K562 (cell line): ENCODE measurements at regions not wholly inside any gene's neighbourhood (a gene's known extent, or its start where the extent isn't known, plus 50 kb on each side); places are given as distances from the start of the nearest gene placed in this dataset.

Experiments
- CCNT2 ChIP-seq: IDR thresholded peaks from 2 replicates; pipeline ENCODE4 v1.6.1; 2011; ENCODE audit warnings: borderline replicate concordance, low read depth, mild to moderate bottlenecking, moderate library complexity, mixed read lengths, low read length; ENCODE audit not compliant: insufficient read length; ENCODE audit errors: extremely low read depth
- CTCF ChIP-seq, 3 experiments: IDR thresholded peaks in 2 of 3; conservative IDR thresholded peaks in 1 of 3; 2 replicates each; pipeline ENCODE4 v1.5.1; 2011 to 2012; ENCODE audit warnings: low read length in 3 of 3, mild to moderate bottlenecking in 3 of 3, control low read depth in 2 of 3, improper control_type of control experiment in 1 of 3, inconsistent platforms in 1 of 3, low read depth in 1 of 3, mixed read lengths in 1 of 3, moderate library complexity in 1 of 3; ENCODE audit not compliant: insufficient read depth in 2 of 3
- HCFC1 ChIP-seq: IDR thresholded peaks from 2 replicates; pipeline ENCODE4 v1.6.1; 2012; ENCODE audit warnings: low read depth, low read length, improper control_type of control experiment
- HES1 ChIP-seq: fragments of 450-650 bp; IDR thresholded peaks from 2 replicates; pipeline ENCODE4 v1.6.1; 2016; ENCODE audit warnings: low read depth, mild to moderate bottlenecking, moderate library complexity
- HOXB6 ChIP-seq: fragments of 250-450 bp; sonication (Bioruptor Pico); IDR thresholded peaks from 2 replicates; pipeline ENCODE4 v1.5.1; 2022; ENCODE audit warnings: mild to moderate bottlenecking, borderline replicate concordance
- KAT8 ChIP-seq: fragments of 450-650 bp; IDR thresholded peaks from 2 replicates; pipeline ENCODE4 v1.6.1; 2016; ENCODE audit warnings: low read depth, mild to moderate bottlenecking
- LEF1 ChIP-seq: fragments of 450-650 bp; IDR thresholded peaks from 2 replicates; pipeline ENCODE4 v1.6.1; 2016; ENCODE audit warnings: mild to moderate bottlenecking
- NUFIP1 ChIP-seq: fragments of 450-650 bp; IDR thresholded peaks from 2 replicates; pipeline ENCODE4 v1.6.1; 2018; ENCODE audit not compliant: partially characterized antibody
- OTX1 ChIP-seq: fragments of 450-650 bp; formaldehyde crosslinking; IDR thresholded peaks from 2 replicates; pipeline ENCODE4 v1.4.0; 2022; ENCODE audit warnings: mild to moderate bottlenecking
- PTTG1 ChIP-seq: fragments of 450-650 bp; IDR thresholded peaks from 2 replicates; pipeline ENCODE4 v1.6.1; 2016; ENCODE audit warnings: low read depth, mild to moderate bottlenecking, missing genetic modification characterization, missing compliant biosample characterization
- SREBF1 ChIP-seq: fragments of 150-350 bp; IDR thresholded peaks from 2 replicates; pipeline ENCODE4 v1.6.1; 2014; ENCODE audit warnings: antibody characterized with exemption, low read depth, low read length, borderline replicate concordance
- TCF3 ChIP-seq: sonication (generic); formaldehyde crosslinking; IDR thresholded peaks from 2 replicates; pipeline ENCODE4 v1.4.0; 2020; ENCODE audit warnings: mild to moderate bottlenecking, missing genetic modification reagents
- THRAP3 ChIP-seq: fragments of 450-650 bp; IDR thresholded peaks from 2 replicates; pipeline ENCODE4 v1.6.1; 2016; ENCODE audit warnings: mild to moderate bottlenecking, inconsistent platforms, borderline replicate concordance
- ZBTB2 ChIP-seq: fragments of 450-650 bp; IDR thresholded peaks from 2 replicates; pipeline ENCODE4 v1.6.1; 2016; ENCODE audit warnings: antibody characterized with exemption
- ZNF277 ChIP-seq: fragments of 250-450 bp; sonication (Bioruptor Pico); IDR thresholded peaks from 2 replicates; pipeline ENCODE4 v1.8.0; 2022; ENCODE audit warnings: inconsistent platforms, mild to moderate bottlenecking, moderate library complexity, borderline replicate concordance
- ZNF347 ChIP-seq: fragments of 450-650 bp; formaldehyde crosslinking; IDR thresholded peaks from 2 replicates; pipeline ENCODE4 v1.4.0; 2020; ENCODE audit warnings: low read depth, mild to moderate bottlenecking, moderate library complexity
- ZNF436 ChIP-seq: fragments of 250-450, 450-650 bp; sonication (Bioruptor Pico); formaldehyde crosslinking; IDR thresholded peaks from 2 replicates; pipeline ENCODE4 v1.7.0; 2020; ENCODE audit warnings: mild to moderate bottlenecking
- ZNF589 ChIP-seq: fragments of 200-800 bp; sonication (Bioruptor generic); IDR thresholded peaks from 2 replicates; pipeline ENCODE4 v1.6.1; 2016; ENCODE audit warnings: low read depth, missing genetic modification characterization, missing compliant biosample characterization
- TF ChIP-seq, protein P1 (sequence below): IDR thresholded peaks from 2 replicates; pipeline ENCODE4 v1.6.1; 2011; ENCODE audit not compliant: insufficient read length; ENCODE audit errors: extremely low read depth
- TF ChIP-seq, protein P2 (sequence below): fragments of 250-450 bp; sonication (Bioruptor Pico); IDR thresholded peaks from 2 replicates; pipeline ENCODE4 v1.4.0; 2020; ENCODE audit warnings: borderline replicate concordance

DNA sequence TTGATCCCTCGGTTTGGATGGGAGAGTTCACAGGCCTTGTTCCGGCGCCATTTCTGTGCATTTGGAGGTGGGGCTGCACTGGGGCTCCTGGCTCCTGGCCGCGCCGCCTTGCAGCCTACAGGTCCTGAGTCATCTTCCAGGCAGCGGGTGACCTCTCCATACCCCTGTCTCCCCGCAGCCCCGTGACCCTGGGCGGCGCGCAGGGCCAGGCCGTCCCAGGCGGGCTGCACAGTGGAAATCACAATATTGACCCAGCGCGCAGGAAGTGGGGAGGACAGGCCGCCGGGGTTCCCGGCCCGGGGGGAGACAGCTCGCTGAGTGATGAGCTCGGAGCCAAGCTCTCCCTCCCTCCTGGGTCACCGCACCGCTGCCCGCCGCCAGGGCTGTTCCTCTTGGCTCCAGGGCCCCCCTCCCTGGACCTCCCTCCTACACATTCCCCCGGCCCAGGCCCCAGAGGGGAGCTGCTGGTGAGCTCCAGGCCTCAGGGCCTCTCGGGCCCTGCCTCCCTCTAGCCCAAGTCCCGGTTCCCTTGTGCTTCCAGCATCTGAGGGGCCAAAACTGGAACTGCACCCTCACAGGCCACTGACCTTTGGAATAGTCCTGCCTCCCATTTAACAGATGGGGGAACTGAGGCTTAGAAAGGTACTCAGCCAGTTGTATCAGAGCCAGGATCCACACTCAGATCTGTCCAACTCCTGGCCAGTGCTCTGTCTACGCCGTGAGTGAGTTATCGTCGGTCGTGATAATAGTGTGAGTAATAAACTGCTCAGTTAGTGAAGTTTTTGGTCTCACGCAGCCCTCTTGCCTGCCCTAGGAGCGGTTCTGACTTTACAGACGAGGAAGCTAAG is 142.9 kb upstream of the WNT4 start (continued):
- TF ChIP-seq, protein P1, sequence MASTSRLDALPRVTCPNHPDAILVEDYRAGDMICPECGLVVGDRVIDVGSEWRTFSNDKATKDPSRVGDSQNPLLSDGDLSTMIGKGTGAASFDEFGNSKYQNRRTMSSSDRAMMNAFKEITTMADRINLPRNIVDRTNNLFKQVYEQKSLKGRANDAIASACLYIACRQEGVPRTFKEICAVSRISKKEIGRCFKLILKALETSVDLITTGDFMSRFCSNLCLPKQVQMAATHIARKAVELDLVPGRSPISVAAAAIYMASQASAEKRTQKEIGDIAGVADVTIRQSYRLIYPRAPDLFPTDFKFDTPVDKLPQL, result no peak
- TF ChIP-seq SREBF1 (no peak), HOXB6 (no peak), ZNF277 (CRISPR knock-in tag) (no peak), CCNT2 (peak; percentile 70), OTX1 (CRISPR knock-in tag) (no peak), NUFIP1 (no peak), HES1 (no peak), PTTG1 (no peak), THRAP3 (no peak), HCFC1 (no peak), ZNF589 (CRISPR knock-in tag) (peak; percentile 72; the same call in 1 of the 2 replicates), TCF3 (CRISPR knock-in tag) (no peak), ZNF436 (CRISPR knock-in tag) (no peak), KAT8 (no peak), ZNF347 (no peak), LEF1 (no peak), CTCF (IDR thresholded peaks at IDR 0.05 in 2 of 3, conservative IDR thresholded peaks at IDR 0.05 in 1 of 3; ENCODE audit: insufficient read depth in 2 of 3, low read depth in 1 of 3, low read length in 3 of 3) (peak in 1 of 3 experiments; percentile 5; a peak in 1 of 6 replicates), ZBTB2 (0 out of 2 replicates have a peak, but pooled peaks have one; percentile 52)
- TF ChIP-seq, protein P2, sequence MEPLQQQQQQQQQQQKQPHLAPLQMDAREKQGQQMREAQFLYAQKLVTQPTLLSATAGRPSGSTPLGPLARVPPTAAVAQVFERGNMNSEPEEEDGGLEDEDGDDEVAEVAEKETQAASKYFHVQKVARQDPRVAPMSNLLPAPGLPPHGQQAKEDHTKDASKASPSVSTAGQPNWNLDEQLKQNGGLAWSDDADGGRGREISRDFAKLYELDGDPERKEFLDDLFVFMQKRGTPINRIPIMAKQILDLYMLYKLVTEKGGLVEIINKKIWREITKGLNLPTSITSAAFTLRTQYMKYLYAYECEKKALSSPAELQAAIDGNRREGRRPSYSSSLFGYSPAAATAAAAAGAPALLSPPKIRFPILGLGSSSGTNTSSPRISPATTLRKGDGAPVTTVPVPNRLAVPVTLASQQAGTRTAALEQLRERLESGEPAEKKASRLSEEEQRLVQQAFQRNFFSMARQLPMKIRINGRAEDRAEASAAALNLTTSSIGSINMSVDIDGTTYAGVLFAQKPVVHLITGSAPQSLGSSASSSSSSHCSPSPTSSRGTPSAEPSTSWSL (CRISPR knock-in tag), result no peak
